PC-9 (cell line): ENCODE measurements at regions not wholly inside any gene's neighbourhood (a gene's known extent, or its start where the extent isn't known, plus 50 kb on each side); places are given as distances from the start of the nearest gene placed in this dataset.

ENCODE experiments used
- BruUV-seq: library from RNA; stranded (reverse); fragments of 400-500 nt; replicated peaks from 2 replicates; lab custom pipeline; 2021; lab: Mats Ljungman, UMichigan
- CTCF ChIA-PET: fragments of 300-600 bp; sonication (Branson Sonifier 250); formaldehyde crosslinking; loops from one replicate; lab custom pipeline; 2022; ENCODE audit warnings: antibody characterized with exemption; lab: Charles Lee
- POLR2A ChIA-PET: fragments of 300-600 bp; sonication (Branson Sonifier 250); formaldehyde crosslinking; loops from one replicate; lab custom pipeline; 2022; ENCODE audit warnings: antibody characterized with exemption; ENCODE audit not compliant: unreplicated experiment; lab: Charles Lee
- DNase-seq, 2 experiments: peaks; one replicate each; pipeline versions ENCODE4 v3.0.0 to v3.0.0-alpha.2; 2015 to 2022; ENCODE audit warnings: mixed read lengths in 1 of 2
- H2AFZ ChIP-seq: fragments of 200-600 bp; sonication (generic); 2 replicates; pipeline ENCODE4 v1.8.1; 2017; ENCODE audit warnings: antibody characterized with exemption
- H3F3A ChIP-seq: fragments of 200-600 bp; sonication (generic); 2 replicates; pipeline ENCODE4 v1.8.1; 2017; ENCODE audit warnings: antibody characterized with exemption, mild to moderate bottlenecking, low read depth; ENCODE audit not compliant: insufficient read depth
- H3K27ac ChIP-seq: fragments of 200-600 bp; sonication (generic); 2 replicates; pipeline ENCODE4 v1.6.1; 2016; ENCODE audit warnings: mixed run types
- H3K27me3 ChIP-seq: fragments of 200-600 bp; sonication (generic); 2 replicates; pipeline ENCODE4 v1.6.1; 2016; ENCODE audit warnings: low read depth, mixed run types; ENCODE audit not compliant: insufficient read depth
- H3K36me3 ChIP-seq: fragments of 200-600 bp; sonication (generic); 2 replicates; pipeline ENCODE4 v1.6.1; 2016; ENCODE audit warnings: low read depth, mixed run types
- H3K4me1 ChIP-seq: fragments of 200-600 bp; sonication (generic); replicated peaks from 2 replicates; pipeline ENCODE4 v1.6.1; 2016; ENCODE audit warnings: mixed run types; ENCODE audit not compliant: insufficient read depth
- H3K4me2 ChIP-seq: fragments of 200-600 bp; sonication (generic); 2 replicates; pipeline ENCODE4 v1.6.1; 2017; ENCODE audit warnings: mixed run types
- H3K4me3 ChIP-seq: fragments of 200-600 bp; sonication (generic); 2 replicates; pipeline ENCODE4 v1.6.1; 2016; ENCODE audit warnings: mixed run types
- H3K79me2 ChIP-seq: fragments of 200-600 bp; sonication (generic); 2 replicates; pipeline ENCODE4 v1.6.1; 2017; ENCODE audit warnings: low read depth, mixed run types
- H3K9me2 ChIP-seq: fragments of 200-600 bp; sonication (generic); 2 replicates; pipeline ENCODE4 v1.8.1; 2017; ENCODE audit warnings: mild to moderate bottlenecking; ENCODE audit not compliant: insufficient read depth
- H3K9me3 ChIP-seq: fragments of 200-600 bp; sonication (generic); 2 replicates; pipeline ENCODE4 v1.8.1; 2016; ENCODE audit warnings: low read depth; ENCODE audit not compliant: insufficient read depth
- H4K20me1 ChIP-seq: fragments of 200-600 bp; sonication (generic); 2 replicates; pipeline ENCODE4 v1.8.1; 2017; ENCODE audit not compliant: insufficient read depth
- CTCF ChIP-seq: fragments of 200-600 bp; sonication (generic); conservative IDR thresholded peaks from 2 replicates; pipeline ENCODE4 v1.6.1; 2017; ENCODE audit warnings: mixed run types, antibody characterized with exemption, mild to moderate bottlenecking, moderate library complexity
- EZH2 ChIP-seq: fragments of 200-600 bp; sonication (generic); IDR thresholded peaks from 2 replicates; pipeline ENCODE4 v1.8.0; 2017; ENCODE audit warnings: antibody characterized with exemption, low read depth
- intact Hi-C: fragments of 100-400 bp; cut with micrococcal nuclease; formaldehyde crosslinking; loops from one replicate; pipeline ENCODE4 v1.10.0; 2022; ENCODE audit not compliant: unreplicated experiment

DNA sequence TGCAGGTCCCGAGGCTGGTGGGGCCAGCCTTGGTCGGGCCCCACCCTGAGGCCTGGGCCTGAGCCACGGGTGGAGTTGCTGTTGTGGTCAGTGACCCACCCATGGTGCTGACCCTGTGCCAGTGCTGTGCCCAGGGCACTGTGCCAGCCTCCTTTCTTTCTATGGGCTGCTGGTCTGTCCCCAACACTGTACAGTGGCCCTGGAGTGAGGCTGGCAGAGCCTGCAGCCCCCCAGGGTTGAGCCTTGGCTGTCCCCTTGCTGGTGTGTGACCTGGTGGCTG is 1235.7 kb downstream of the BRD1 start:
- Histone ChIP-seq H3K36me3 (no peaks in the 10 kb centered on the region), H3K4me3 (no peak overlapping the region), H4K20me1 (no peaks in the 10 kb centered on the region), H3F3A (no peaks in the 10 kb centered on the region), H2AFZ (no peak overlapping the region), H3K27me3 (peaks cover 100% of the 10 kb centered on the region), H3K79me2 (no peaks in the 10 kb centered on the region), H3K9me2 (no peaks in the 10 kb centered on the region), H3K4me2 (no peak overlapping the region), H3K27ac (no peak overlapping the region), H3K4me1 (no peaks in the 10 kb centered on the region), H3K9me3 (no peaks in the 10 kb centered on the region)
- intact Hi-C loops = no loop called here
- no peak for DNase-seq
- no TSS peak for BruUV-seq
- POLR2A ChIA-PET = no interaction called here
- TF ChIP-seq EZH2 (no peak), CTCF (no peak)
- CTCF ChIA-PET = no interaction called here

GRCh38 chr22:48591286-48592065 is 1236.2 kb downstream of the BRD1 start:
- DNase-seq = no peak
- Histone ChIP-seq H3K79me2 (no peaks in the 10 kb centered on the region), H3K36me3 (no peaks in the 10 kb centered on the region), H3K27ac (no peak overlapping the region), H3K27me3 (peaks cover 100% of the 10 kb centered on the region), H4K20me1 (no peaks in the 10 kb centered on the region), H3F3A (no peaks in the 10 kb centered on the region), H3K4me2 (no peak overlapping the region), H2AFZ (no peak overlapping the region), H3K9me3 (no peaks in the 10 kb centered on the region), H3K4me3 (no peak overlapping the region), H3K9me2 (no peaks in the 10 kb centered on the region), H3K4me1 (no peaks in the 10 kb centered on the region)
- POLR2A ChIA-PET = no interaction called here
- BruUV-seq = no TSS peak
- TF ChIP-seq EZH2 = no peak
- no peak for TF ChIP-seq CTCF
- intact Hi-C loops = no loop called here
- CTCF ChIA-PET = no interaction called here

GRCh38 chr22:48589901-48590300 is 1237.8 kb downstream of the BRD1 start:
- H3K9me2 ChIP-seq = no peaks in the 10 kb centered on the region
- TF ChIP-seq CTCF = no peak
- no peak for TF ChIP-seq EZH2
- H3K4me2 ChIP-seq = no peak overlapping the region
- H3K27me3 ChIP-seq = peaks cover 86% of the 10 kb centered on the region
- H3K79me2 ChIP-seq = no peaks in the 10 kb centered on the region
- POLR2A ChIA-PET = no interaction called here
- H2AFZ ChIP-seq = no peak overlapping the region
- no peak for DNase-seq
- H4K20me1 ChIP-seq = no peaks in the 10 kb centered on the region
- H3K27ac ChIP-seq = no peak overlapping the region
- H3F3A ChIP-seq = peaks cover 5% of the 10 kb centered on the region
- no TSS peak for BruUV-seq
- H3K4me1 ChIP-seq = no peaks in the 10 kb centered on the region
- H3K4me3 ChIP-seq = no peak overlapping the region
- intact Hi-C loops = no loop called here
- H3K9me3 ChIP-seq = 0 out of 2 replicates have a peak, but pooled peaks cover 4% of the 10 kb centered on the region
- H3K36me3 ChIP-seq = no peaks in the 10 kb centered on the region
- CTCF ChIA-PET = no interaction called here
